MM.1S (cell line): ENCODE measurements at regions not wholly inside any gene's neighbourhood (a gene's known extent, or its start where the extent isn't known, plus 50 kb on each side); places are given as distances from the start of the nearest gene placed in this dataset.

Experiments used
- DNase-seq: peaks from one replicate; pipeline ENCODE4 v3.0.0-alpha.2; 2015
- H2AFZ ChIP-seq: fragments of 300-600 bp; sonication (generic); 2 replicates; pipeline ENCODE4 v1.6.0; 2016; ENCODE audit warnings: antibody characterized with exemption, low read length
- H3F3A ChIP-seq: fragments of 300-600 bp; sonication (generic); 2 replicates; pipeline ENCODE4 v1.6.1; 2016; ENCODE audit warnings: mild to moderate bottlenecking, antibody characterized with exemption, low read length, moderate library complexity, mixed read lengths; ENCODE audit not compliant: insufficient read depth
- H3K27ac ChIP-seq: fragments of 300-600 bp; sonication (generic); 2 replicates; pipeline ENCODE4 v1.5.1; 2016; ENCODE audit warnings: mild to moderate bottlenecking, low read length
- H3K27me3 ChIP-seq: fragments of 300-600 bp; sonication (generic); replicated peaks from 2 replicates; pipeline ENCODE4 v1.6.0; 2016; ENCODE audit warnings: low read length; ENCODE audit not compliant: insufficient read depth
- H3K36me3 ChIP-seq: fragments of 300-600 bp; sonication (generic); replicated peaks from 2 replicates; pipeline ENCODE4 v1.6.1; 2016; ENCODE audit warnings: mild to moderate bottlenecking, low read length, mixed read lengths; ENCODE audit not compliant: insufficient read depth
- H3K4me1 ChIP-seq: fragments of 300-600 bp; sonication (generic); 2 replicates; pipeline ENCODE4 v1.6.1; 2016; ENCODE audit warnings: low read length, mixed read lengths
- H3K4me2 ChIP-seq: fragments of 300-600 bp; sonication (generic); 2 replicates; pipeline ENCODE4 v1.6.0; 2016; ENCODE audit warnings: low read depth, low read length
- H3K4me3 ChIP-seq: fragments of 300-600 bp; sonication (generic); 2 replicates; pipeline ENCODE4 v1.5.1; 2016; ENCODE audit warnings: low read length, mixed read lengths
- H3K79me2 ChIP-seq: fragments of 300-600 bp; sonication (generic); 2 replicates; pipeline ENCODE4 v1.6.1; 2016; ENCODE audit warnings: mixed run types, low read length, mixed read lengths
- H3K9ac ChIP-seq: fragments of 300-600 bp; sonication (generic); 2 replicates; pipeline ENCODE4 v1.6.1; 2016; ENCODE audit warnings: low read length, mixed read lengths
- H3K9me2 ChIP-seq: fragments of 300-600 bp; sonication (generic); replicated peaks from 2 replicates; pipeline ENCODE4 v1.6.1; 2016; ENCODE audit warnings: mild to moderate bottlenecking, low read length, mixed read lengths; ENCODE audit not compliant: insufficient read depth
- H3K9me3 ChIP-seq: fragments of 300-600 bp; sonication (generic); replicated peaks from 2 replicates; pipeline ENCODE4 v1.6.1; 2016; ENCODE audit warnings: mild to moderate bottlenecking, low read length, mixed read lengths; ENCODE audit not compliant: insufficient read depth
- H4K20me1 ChIP-seq: fragments of 300-600 bp; sonication (generic); 2 replicates; pipeline ENCODE4 v1.6.1; 2016; ENCODE audit warnings: mild to moderate bottlenecking, low read length, moderate library complexity, mixed read lengths; ENCODE audit not compliant: insufficient read depth
- EZH2 ChIP-seq: fragments of 300-600 bp; sonication (generic); optimal IDR thresholded peaks from 2 replicates; pipeline ENCODE3; 2017; ENCODE audit warnings: low read depth, mild to moderate bottlenecking, antibody characterized with exemption, low read length, mixed read lengths
- EZH2phosphoT487 ChIP-seq: fragments of 300-600 bp; sonication (generic); IDR thresholded peaks from 2 replicates; pipeline ENCODE4 v1.6.1; 2018; ENCODE audit warnings: antibody characterized with exemption, low read length
- TF ChIP-seq, protein P1 (sequence below): fragments of 300-600 bp; sonication (generic); IDR thresholded peaks from 2 replicates; pipeline ENCODE4 v1.5.1; 2016; ENCODE audit warnings: antibody characterized with exemption, low read length, mixed read lengths

DNA sequence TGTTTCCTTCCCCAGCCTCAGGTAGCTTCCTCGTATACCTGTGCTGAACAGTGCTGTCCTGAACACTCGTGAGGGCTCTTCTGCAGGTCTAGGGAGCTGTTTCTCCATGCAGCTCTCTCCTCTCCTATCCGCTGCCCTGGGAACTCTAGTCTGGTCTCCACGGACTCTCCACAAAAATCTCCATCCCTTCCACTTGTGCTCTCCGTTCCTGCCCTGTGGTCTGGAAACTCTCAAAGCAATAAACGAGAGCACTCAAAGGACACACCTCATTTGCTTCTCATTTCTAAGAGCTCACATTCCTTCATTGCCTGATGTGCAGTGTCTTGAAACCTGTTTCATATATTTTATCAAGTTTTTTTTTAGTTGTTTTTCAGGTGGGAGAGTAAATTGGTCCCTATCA, 235.9 kb upstream of the RGS17 start:
- Histone ChIP-seq H3K36me3 (no peaks in the 10 kb centered on the region), H4K20me1 (no peaks in the 10 kb centered on the region), H3K4me1 (no peaks in the 10 kb centered on the region), H3K9me2 (no peaks in the 10 kb centered on the region), H3K4me2 (no peak overlapping the region), H2AFZ (no peak overlapping the region), H3K9me3 (no peaks in the 10 kb centered on the region), H3F3A (no peaks in the 10 kb centered on the region), H3K27me3 (no peaks in the 10 kb centered on the region), H3K27ac (no peak overlapping the region), H3K79me2 (no peaks in the 10 kb centered on the region), H3K4me3 (no peak overlapping the region), H3K9ac (no peak overlapping the region)
- TF ChIP-seq EZH2phosphoT487: no peak
- TF ChIP-seq, protein P1, sequence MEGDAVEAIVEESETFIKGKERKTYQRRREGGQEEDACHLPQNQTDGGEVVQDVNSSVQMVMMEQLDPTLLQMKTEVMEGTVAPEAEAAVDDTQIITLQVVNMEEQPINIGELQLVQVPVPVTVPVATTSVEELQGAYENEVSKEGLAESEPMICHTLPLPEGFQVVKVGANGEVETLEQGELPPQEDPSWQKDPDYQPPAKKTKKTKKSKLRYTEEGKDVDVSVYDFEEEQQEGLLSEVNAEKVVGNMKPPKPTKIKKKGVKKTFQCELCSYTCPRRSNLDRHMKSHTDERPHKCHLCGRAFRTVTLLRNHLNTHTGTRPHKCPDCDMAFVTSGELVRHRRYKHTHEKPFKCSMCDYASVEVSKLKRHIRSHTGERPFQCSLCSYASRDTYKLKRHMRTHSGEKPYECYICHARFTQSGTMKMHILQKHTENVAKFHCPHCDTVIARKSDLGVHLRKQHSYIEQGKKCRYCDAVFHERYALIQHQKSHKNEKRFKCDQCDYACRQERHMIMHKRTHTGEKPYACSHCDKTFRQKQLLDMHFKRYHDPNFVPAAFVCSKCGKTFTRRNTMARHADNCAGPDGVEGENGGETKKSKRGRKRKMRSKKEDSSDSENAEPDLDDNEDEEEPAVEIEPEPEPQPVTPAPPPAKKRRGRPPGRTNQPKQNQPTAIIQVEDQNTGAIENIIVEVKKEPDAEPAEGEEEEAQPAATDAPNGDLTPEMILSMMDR: no peak
- TF ChIP-seq EZH2: no peak
- no peak for DNase-seq

DNA sequence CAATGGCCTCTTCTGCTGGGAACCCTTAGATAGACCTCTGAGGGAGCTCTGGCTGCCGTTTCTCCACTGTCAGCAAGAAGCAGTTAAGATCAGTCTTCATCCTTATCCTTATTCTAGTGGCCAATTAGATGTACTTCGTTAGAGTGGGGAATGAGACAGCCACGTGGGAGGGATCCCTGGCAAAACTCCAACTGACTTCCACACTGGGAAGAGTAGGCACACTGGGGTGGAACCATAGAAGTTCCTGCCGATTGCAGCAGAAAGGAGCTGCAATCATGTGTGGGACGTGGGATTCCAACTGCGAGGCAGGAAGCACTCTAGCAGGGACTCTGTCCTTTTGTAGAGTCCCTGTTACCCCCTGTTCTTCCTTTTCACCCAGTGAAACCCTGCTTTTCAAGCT, 226.3 kb upstream of the RGS17 start:
- Histone ChIP-seq H3F3A (no peaks in the 10 kb centered on the region), H2AFZ (no peak overlapping the region), H3K9me3 (no peaks in the 10 kb centered on the region), H4K20me1 (no peaks in the 10 kb centered on the region), H3K27me3 (no peaks in the 10 kb centered on the region), H3K79me2 (no peaks in the 10 kb centered on the region), H3K4me2 (no peak overlapping the region), H3K4me1 (no peaks in the 10 kb centered on the region), H3K27ac (no peak overlapping the region), H3K36me3 (no peaks in the 10 kb centered on the region), H3K4me3 (no peak overlapping the region), H3K9me2 (no peaks in the 10 kb centered on the region), H3K9ac (no peak overlapping the region)
- TF ChIP-seq, protein P1: no peak
- TF ChIP-seq EZH2phosphoT487: no peak
- TF ChIP-seq EZH2: no peak
- DNase-seq: no peak

DNA sequence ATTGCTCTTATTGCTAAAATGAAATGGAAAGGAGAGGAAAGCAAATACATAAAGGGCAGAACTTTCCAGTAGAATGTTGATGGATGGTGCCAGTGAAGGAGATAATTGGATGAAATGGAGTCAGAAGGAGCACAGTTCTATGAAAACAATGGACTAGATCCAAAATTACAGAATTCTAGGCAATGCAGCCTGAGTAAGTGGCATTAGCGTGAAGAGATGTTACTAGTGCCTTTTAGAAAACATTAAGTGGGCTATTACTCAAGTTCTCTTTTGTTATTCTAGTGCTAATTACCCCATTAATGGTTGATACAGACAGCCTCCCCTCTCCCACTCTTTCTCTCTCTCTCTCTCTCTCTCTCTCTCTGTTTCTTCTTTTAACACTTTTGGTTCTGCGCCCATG, 209.5 kb upstream of the RGS17 start:
- no peaks in the 10 kb centered on the region for H3K79me2 ChIP-seq
- H3K27ac ChIP-seq: no peak overlapping the region
- no peaks in the 10 kb centered on the region for H3F3A ChIP-seq
- H4K20me1 ChIP-seq: no peaks in the 10 kb centered on the region
- no peak overlapping the region for H3K9ac ChIP-seq
- H3K4me2 ChIP-seq: no peak overlapping the region
- DNase-seq: no peak
- H3K27me3 ChIP-seq: no peaks in the 10 kb centered on the region
- H3K4me1 ChIP-seq: no peaks in the 10 kb centered on the region
- H3K36me3 ChIP-seq: no peaks in the 10 kb centered on the region
- H3K4me3 ChIP-seq: no peak overlapping the region
- no peaks in the 10 kb centered on the region for H3K9me3 ChIP-seq
- TF ChIP-seq EZH2: no peak
- TF ChIP-seq, protein P1: no peak
- no peak for TF ChIP-seq EZH2phosphoT487
- H2AFZ ChIP-seq: no peak overlapping the region
- H3K9me2 ChIP-seq: no peaks in the 10 kb centered on the region
